Astrocyte of the hippocampus (primary cell): ENCODE measurements at regions not wholly inside any gene's neighbourhood (a gene's known extent, or its start where the extent isn't known, plus 50 kb on each side); places are given as distances from the start of the nearest gene placed in this dataset.
"Not testable (repeated sequence)": the region's sequence is repeated elsewhere in the genome, so short reads cannot be mapped to it uniquely, and the experiment has no call there.

ENCODE experiments used
- DNase-seq: peaks from one replicate; pipeline ENCODE4 v3.0.0; 2011; ENCODE audit warnings: low read depth, low spot score

GRCh38 chr13:68813180-68813796 lies 1294.3 kb upstream of the ATXN8OS start:
- no peak for DNase-seq

GRCh38 chr13:68810660-68811059 lies 1297.0 kb upstream of the ATXN8OS start:
- peak; percentile 4 for DNase-seq

- peak; percentile 57 for DNase-seq
Observed at GRCh38 chr13:68808456-68808855, 1299.2 kb upstream of the ATXN8OS start.

- no peak for DNase-seq
Observed at GRCh38 chr13:68806125-68806524, 1301.5 kb upstream of the ATXN8OS start.

- DNase-seq, result no peak
Observed at GRCh38 chr13:68784275-68784674, 1323.4 kb upstream of the ATXN8OS start.

GRCh38 chr13:68759617-68760016 lies 1348.0 kb upstream of the ATXN8OS start:
- DNase-seq, result no peak

- DNase-seq, result no peak
Observed at GRCh38 chr13:68749796-68750195, 1357.8 kb upstream of the ATXN8OS start.

GRCh38 chr13:68748038-68748437 lies 1359.6 kb upstream of the ATXN8OS start:
- DNase-seq, result peak; percentile 26

- DNase-seq, result no peak
Observed at GRCh38 chr13:68745502-68745901, 1362.1 kb upstream of the ATXN8OS start.

GRCh38 chr13:68736961-68737360 lies 1370.7 kb upstream of the ATXN8OS start:
- DNase-seq, result no peak

GRCh38 chr13:68727798-68728197 lies 1379.8 kb upstream of the ATXN8OS start:
- peak; percentile 29 for DNase-seq

- peak; percentile 45 for DNase-seq
Observed at GRCh38 chr13:68727165-68727564, 1380.5 kb upstream of the ATXN8OS start.

GRCh38 chr13:68719815-68720214 lies 1387.8 kb upstream of the ATXN8OS start:
- no peak for DNase-seq

- peak; percentile 28 for DNase-seq
Observed at GRCh38 chr13:68715651-68716050, 1392.0 kb upstream of the ATXN8OS start.

- peak; percentile 46 for DNase-seq
Observed at GRCh38 chr13:68714292-68714691, 1393.3 kb upstream of the ATXN8OS start.

GRCh38 chr13:68713394-68713793 lies 1394.2 kb upstream of the ATXN8OS start:
- DNase-seq, result peak; percentile 78

GRCh38 chr13:68708336-68708908 lies 1399.2 kb upstream of the ATXN8OS start:
- no peak for DNase-seq

- not testable (repeated sequence) for DNase-seq
Observed at GRCh38 chr13:68706044-68706443, 1401.6 kb upstream of the ATXN8OS start.

- peak; percentile 22 for DNase-seq
Observed at GRCh38 chr13:68697551-68697950, 1410.1 kb upstream of the ATXN8OS start.

- no peak for DNase-seq
Observed at GRCh38 chr13:68696907-68697306, 1410.7 kb upstream of the ATXN8OS start.

- no peak for DNase-seq
Observed at GRCh38 chr13:68692049-68692448, 1415.6 kb upstream of the ATXN8OS start.

- DNase-seq, result no peak
Observed at GRCh38 chr13:68690567-68690966, 1417.1 kb upstream of the ATXN8OS start.

GRCh38 chr13:68676513-68677115 lies 1431.0 kb upstream of the ATXN8OS start:
- DNase-seq, result peak; percentile 9
